Caco-2 (cell line): ENCODE measurements at regions not wholly inside any gene's neighbourhood (a gene's known extent, or its start where the extent isn't known, plus 50 kb on each side); places are given as distances from the start of the nearest gene placed in this dataset.

Experiments
- BruUV-seq: library from RNA; stranded (reverse); fragments of 400-500 nt; replicated peaks from 2 replicates; lab custom pipeline; 2021; lab: Mats Ljungman, UMichigan
- CTCF ChIA-PET: fragments of 300-600 bp; sonication (Branson Sonifier 250); formaldehyde crosslinking; loops from one replicate; lab custom pipeline; 2022; ENCODE audit warnings: antibody characterized with exemption; lab: Charles Lee
- POLR2A ChIA-PET: fragments of 300-600 bp; sonication (Branson Sonifier 250); formaldehyde crosslinking; loops from one replicate; lab custom pipeline; 2022; ENCODE audit warnings: antibody characterized with exemption; lab: Charles Lee
- DNase-seq, 2 experiments: peaks; one replicate each; pipeline versions ENCODE4 v3.0.0 to v3.0.0-alpha.2; 2020 to 2022
- H3K27me3 ChIP-seq: replicated peaks from 2 replicates; pipeline ENCODE4 v1.6.0; 2011; ENCODE audit warnings: low read length; ENCODE audit not compliant: control insufficient read depth, insufficient read depth
- H3K36me3 ChIP-seq: 2 replicates; pipeline ENCODE4 v1.5.1; 2011; ENCODE audit warnings: low read length; ENCODE audit not compliant: control insufficient read depth, insufficient read depth
- H3K4me1 ChIP-seq: fragments of 250-450 bp; sonication (Bioruptor Pico); 2 replicates; pipeline ENCODE4 v1.5.1; 2020; ENCODE audit warnings: mild to moderate bottlenecking
- H3K4me3 ChIP-seq: 2 replicates; pipeline ENCODE4 v1.5.1; 2011; ENCODE audit warnings: low read depth, mild to moderate bottlenecking, control low read depth, low read length
- H3K9me3 ChIP-seq: fragments of 250-450 bp; sonication (Bioruptor Pico); 2 replicates; pipeline ENCODE4 v1.5.1; 2020; ENCODE audit warnings: mild to moderate bottlenecking, moderate library complexity
- H3K27ac Mint-ChIP-seq: one replicate; pipeline ENCODE4 v1.8.0; 2022; ENCODE audit warnings: mixed read lengths; ENCODE audit not compliant: unreplicated experiment
- H3K27me3 Mint-ChIP-seq: one replicate; pipeline ENCODE4 v1.8.0; 2022; ENCODE audit warnings: mixed read lengths; ENCODE audit not compliant: insufficient read depth, unreplicated experiment
- H3K36me3 Mint-ChIP-seq: one replicate; pipeline ENCODE4 v1.8.0; 2022; ENCODE audit warnings: mild to moderate bottlenecking, mixed read lengths; ENCODE audit not compliant: insufficient read depth, unreplicated experiment
- H3K4me1 Mint-ChIP-seq: one replicate; pipeline ENCODE4 v1.8.0; 2022; ENCODE audit warnings: low read depth, mixed read lengths; ENCODE audit not compliant: unreplicated experiment
- H3K4me3 Mint-ChIP-seq: one replicate; pipeline ENCODE4 v1.8.0; 2022; ENCODE audit warnings: mild to moderate bottlenecking, moderate library complexity, mixed read lengths; ENCODE audit not compliant: unreplicated experiment
- H3K9me3 Mint-ChIP-seq: one replicate; pipeline ENCODE4 v1.8.0; 2022; ENCODE audit warnings: mixed read lengths; ENCODE audit not compliant: unreplicated experiment
- intact Hi-C: fragments of 100-400 bp; cut with micrococcal nuclease; formaldehyde crosslinking; loops from one replicate; pipeline ENCODE4 v1.10.0; 2022; ENCODE audit not compliant: unreplicated experiment
- TF ChIP-seq, protein P1 (sequence below), 2 experiments: fragments of 200-600 bp in 1 of 2; IDR thresholded peaks; 1 replicate in 1 of 2; 2 replicates in 1 of 2; pipeline versions ENCODE4 v1.5.1 to v1.8.0; 2011 to 2022; ENCODE audit warnings: antibody characterized with exemption in 1 of 2, control low read depth in 1 of 2, inconsistent platforms in 1 of 2, low read depth in 1 of 2, low read length in 1 of 2, mild to moderate bottlenecking in 1 of 2, moderate library complexity in 1 of 2; ENCODE audit not compliant: insufficient read depth in 1 of 2, severe bottlenecking in 1 of 2, unreplicated experiment in 1 of 2

DNA sequence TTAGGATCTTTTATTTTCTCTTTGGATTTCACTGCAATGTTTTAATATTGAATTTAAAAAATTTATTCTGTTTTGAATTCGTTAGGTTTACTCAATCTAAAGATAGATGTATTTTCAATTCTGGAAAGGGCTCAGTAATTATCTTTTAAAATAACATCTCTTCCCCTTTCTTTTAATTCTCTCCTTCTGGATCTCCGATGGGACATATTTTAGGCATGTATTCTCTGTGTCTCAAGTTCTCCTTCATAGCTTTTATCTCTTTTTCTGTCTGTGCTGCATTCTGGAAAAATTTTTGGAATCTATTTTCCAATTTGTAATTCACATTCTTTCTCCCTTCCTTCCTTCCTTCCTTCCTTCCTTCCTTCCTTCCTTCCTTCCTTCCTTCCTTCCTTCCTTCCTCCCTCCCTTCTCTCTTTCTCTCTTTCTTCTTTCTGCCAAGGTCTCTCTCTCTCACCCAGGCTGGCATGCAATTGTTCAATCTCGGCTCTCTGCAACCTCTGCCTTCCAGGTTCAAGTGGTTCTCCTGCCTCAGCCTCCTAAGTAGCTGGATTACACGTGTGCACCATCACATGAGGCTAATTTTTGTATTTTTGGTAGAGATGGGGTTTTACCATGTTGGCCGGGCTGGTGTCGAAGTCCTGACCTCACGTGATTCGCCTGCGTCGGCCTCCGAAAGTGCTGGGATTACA, 98.5 kb upstream of the CTTNBP2 start:
- H3K9me3 Mint-ChIP-seq, result no peaks in the 10 kb centered on the region
- H3K4me1 Mint-ChIP-seq, result peaks cover 7% of the 10 kb centered on the region
- no peak overlapping the region for H3K4me3 ChIP-seq
- peaks cover 4% of the 10 kb centered on the region for H3K27me3 Mint-ChIP-seq
- no peak for DNase-seq
- ChIA-PET POLR2A (no interaction called here), CTCF (no interaction called here)
- H3K27ac Mint-ChIP-seq, result no peak overlapping the region
- no peaks in the 10 kb centered on the region for H3K36me3 Mint-ChIP-seq
- no peaks in the 10 kb centered on the region for H3K27me3 ChIP-seq
- H3K9me3 ChIP-seq, result no peaks in the 10 kb centered on the region
- no TSS peak for BruUV-seq
- H3K36me3 ChIP-seq, result no peaks in the 10 kb centered on the region
- TF ChIP-seq, protein P1, sequence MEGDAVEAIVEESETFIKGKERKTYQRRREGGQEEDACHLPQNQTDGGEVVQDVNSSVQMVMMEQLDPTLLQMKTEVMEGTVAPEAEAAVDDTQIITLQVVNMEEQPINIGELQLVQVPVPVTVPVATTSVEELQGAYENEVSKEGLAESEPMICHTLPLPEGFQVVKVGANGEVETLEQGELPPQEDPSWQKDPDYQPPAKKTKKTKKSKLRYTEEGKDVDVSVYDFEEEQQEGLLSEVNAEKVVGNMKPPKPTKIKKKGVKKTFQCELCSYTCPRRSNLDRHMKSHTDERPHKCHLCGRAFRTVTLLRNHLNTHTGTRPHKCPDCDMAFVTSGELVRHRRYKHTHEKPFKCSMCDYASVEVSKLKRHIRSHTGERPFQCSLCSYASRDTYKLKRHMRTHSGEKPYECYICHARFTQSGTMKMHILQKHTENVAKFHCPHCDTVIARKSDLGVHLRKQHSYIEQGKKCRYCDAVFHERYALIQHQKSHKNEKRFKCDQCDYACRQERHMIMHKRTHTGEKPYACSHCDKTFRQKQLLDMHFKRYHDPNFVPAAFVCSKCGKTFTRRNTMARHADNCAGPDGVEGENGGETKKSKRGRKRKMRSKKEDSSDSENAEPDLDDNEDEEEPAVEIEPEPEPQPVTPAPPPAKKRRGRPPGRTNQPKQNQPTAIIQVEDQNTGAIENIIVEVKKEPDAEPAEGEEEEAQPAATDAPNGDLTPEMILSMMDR (IDR thresholded peaks at IDR 0.05; ENCODE audit: insufficient read depth in 1 of 2, low read depth in 1 of 2, low read length in 1 of 2, severe bottlenecking in 1 of 2, unreplicated experiment in 1 of 2), result no peak
- intact Hi-C loops, result no loop called here
- no peak overlapping the region for H3K4me3 Mint-ChIP-seq
- H3K4me1 ChIP-seq, result no peaks in the 10 kb centered on the region

DNA sequence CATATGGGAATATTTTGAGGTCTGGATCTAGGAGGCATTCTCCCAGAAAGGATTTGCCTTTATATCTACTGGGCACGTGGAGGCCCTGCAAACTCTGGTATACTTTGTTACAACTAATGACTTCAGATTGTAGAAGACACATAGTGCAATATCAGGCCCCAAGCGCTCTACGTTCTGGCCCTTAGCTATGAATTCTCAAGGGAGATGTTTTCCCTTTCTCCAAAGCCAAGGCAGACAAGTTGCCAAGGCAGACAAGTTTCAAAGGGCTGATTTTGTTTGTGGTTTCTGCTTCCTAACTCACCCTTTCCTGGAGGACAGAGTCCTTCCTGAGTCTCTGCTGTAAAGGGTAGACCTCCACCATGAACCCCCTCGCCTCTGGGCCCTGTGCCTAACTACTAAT, 99.4 kb upstream of the CTTNBP2 start:
- H3K27ac Mint-ChIP-seq, result no peak overlapping the region
- Histone ChIP-seq H3K4me1 (no peaks in the 10 kb centered on the region), H3K27me3 (no peaks in the 10 kb centered on the region), H3K9me3 (no peaks in the 10 kb centered on the region), H3K36me3 (no peaks in the 10 kb centered on the region), H3K4me3 (no peak overlapping the region)
- H3K27me3 Mint-ChIP-seq, result peaks cover 4% of the 10 kb centered on the region
- no peak overlapping the region for H3K4me3 Mint-ChIP-seq
- DNase-seq, result no peak
- no peaks in the 10 kb centered on the region for H3K9me3 Mint-ChIP-seq
- POLR2A ChIA-PET, result no interaction called here
- H3K36me3 Mint-ChIP-seq, result no peaks in the 10 kb centered on the region
- H3K4me1 Mint-ChIP-seq, result peaks cover 7% of the 10 kb centered on the region
- intact Hi-C loops, result no loop called here
- no TSS peak for BruUV-seq
- CTCF ChIA-PET, result no interaction called here
- TF ChIP-seq, protein P1 (IDR thresholded peaks at IDR 0.05; ENCODE audit: insufficient read depth in 1 of 2, low read depth in 1 of 2, low read length in 1 of 2, severe bottlenecking in 1 of 2, unreplicated experiment in 1 of 2), result no peak

DNA sequence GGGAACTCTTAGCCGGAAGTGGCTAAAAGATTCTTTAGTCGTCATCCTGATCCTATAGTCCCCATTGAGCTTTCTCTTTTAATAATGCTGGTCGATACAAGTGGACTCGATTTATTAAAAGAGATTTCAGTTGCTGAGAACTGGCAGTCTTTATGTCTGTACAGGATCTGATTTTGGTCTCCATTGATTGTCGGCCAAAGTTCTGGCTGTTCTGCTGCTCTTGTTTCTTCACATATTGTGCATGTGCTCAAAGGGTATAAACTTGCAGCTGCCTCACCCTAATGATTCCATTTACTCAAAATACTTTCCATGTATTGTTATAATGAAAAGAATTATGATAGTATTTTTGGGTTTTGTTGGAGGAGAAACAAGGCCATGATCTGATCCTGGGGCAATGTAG, 100.7 kb upstream of the CTTNBP2 start:
- Mint-ChIP-seq H3K4me3 (no peak overlapping the region), H3K9me3 (no peaks in the 10 kb centered on the region), H3K27me3 (peaks cover 4% of the 10 kb centered on the region), H3K36me3 (no peaks in the 10 kb centered on the region), H3K27ac (no peak overlapping the region), H3K4me1 (peaks cover 7% of the 10 kb centered on the region)
- no peaks in the 10 kb centered on the region for H3K36me3 ChIP-seq
- BruUV-seq, result no TSS peak
- no peaks in the 10 kb centered on the region for H3K9me3 ChIP-seq
- no peak for DNase-seq
- no peaks in the 10 kb centered on the region for H3K4me1 ChIP-seq
- no peak overlapping the region for H3K4me3 ChIP-seq
- TF ChIP-seq, protein P1 (IDR thresholded peaks at IDR 0.05; ENCODE audit: insufficient read depth in 1 of 2, low read depth in 1 of 2, low read length in 1 of 2, severe bottlenecking in 1 of 2, unreplicated experiment in 1 of 2), result no peak
- intact Hi-C loops, result no loop called here
- ChIA-PET POLR2A (no interaction called here), CTCF (no interaction called here)
- no peaks in the 10 kb centered on the region for H3K27me3 ChIP-seq
